ENCODE measurements at regions not wholly inside any gene's neighbourhood (a gene's known extent, or its start where the extent isn't known, plus 50 kb on each side); places are given as distances from the start of the nearest gene placed in this dataset.
"Not testable (repeated sequence)": the region's sequence is repeated elsewhere in the genome, so short reads cannot be mapped to it uniquely, and the experiment has no call there.

GRCh38 chr5:174935854-174936474 lies 211.6 kb downstream of the MSX2 start:
- Histone ChIP-seq H3K27ac (no peak overlapping the region), H3K4me3 (no peak overlapping the region), H3K27me3 (no peaks in the 10 kb centered on the region), H3K4me1 (no peaks in the 10 kb centered on the region), H3K36me3 (no peaks in the 10 kb centered on the region), H3K9me3 (no peaks in the 10 kb centered on the region)
- intact Hi-C loops (cut with DNase I) = no loop called here
- peak; percentile 49 to 64 (median 53) for DNase-seq
- ATAC-seq = peak; percentile 77 to 81 (median 78)
- WGBS (ENCODE audit: insufficient coverage, low coverage, low lambda C conversion rate, missing lambda C conversion rate) = 20% methylated on average over 7 of the region's 9 CpGs
- no peak for TF ChIP-seq POLR2A (IDR thresholded peaks at IDR 0.05)
- TF ChIP-seq, protein P1, sequence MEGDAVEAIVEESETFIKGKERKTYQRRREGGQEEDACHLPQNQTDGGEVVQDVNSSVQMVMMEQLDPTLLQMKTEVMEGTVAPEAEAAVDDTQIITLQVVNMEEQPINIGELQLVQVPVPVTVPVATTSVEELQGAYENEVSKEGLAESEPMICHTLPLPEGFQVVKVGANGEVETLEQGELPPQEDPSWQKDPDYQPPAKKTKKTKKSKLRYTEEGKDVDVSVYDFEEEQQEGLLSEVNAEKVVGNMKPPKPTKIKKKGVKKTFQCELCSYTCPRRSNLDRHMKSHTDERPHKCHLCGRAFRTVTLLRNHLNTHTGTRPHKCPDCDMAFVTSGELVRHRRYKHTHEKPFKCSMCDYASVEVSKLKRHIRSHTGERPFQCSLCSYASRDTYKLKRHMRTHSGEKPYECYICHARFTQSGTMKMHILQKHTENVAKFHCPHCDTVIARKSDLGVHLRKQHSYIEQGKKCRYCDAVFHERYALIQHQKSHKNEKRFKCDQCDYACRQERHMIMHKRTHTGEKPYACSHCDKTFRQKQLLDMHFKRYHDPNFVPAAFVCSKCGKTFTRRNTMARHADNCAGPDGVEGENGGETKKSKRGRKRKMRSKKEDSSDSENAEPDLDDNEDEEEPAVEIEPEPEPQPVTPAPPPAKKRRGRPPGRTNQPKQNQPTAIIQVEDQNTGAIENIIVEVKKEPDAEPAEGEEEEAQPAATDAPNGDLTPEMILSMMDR (IDR thresholded peaks at IDR 0.05) = peak; percentile 62 to 91 (median 87)

- H3K27ac ChIP-seq; ATAC-seq; DNase-seq; H3K4me1 ChIP-seq; H3K9me3 ChIP-seq; intact Hi-C loops (cut with DNase I); H3K27me3 ChIP-seq; H3K4me3 ChIP-seq; H3K36me3 ChIP-seq: not testable (repeated sequence)
- WGBS (ENCODE audit: insufficient coverage, low coverage, low lambda C conversion rate, missing lambda C conversion rate) = 81% methylated on average over 4 of the region's 4 CpGs
Measured at GRCh38 chr5:174931033-174931432, 206.7 kb downstream of the MSX2 start.

DNA sequence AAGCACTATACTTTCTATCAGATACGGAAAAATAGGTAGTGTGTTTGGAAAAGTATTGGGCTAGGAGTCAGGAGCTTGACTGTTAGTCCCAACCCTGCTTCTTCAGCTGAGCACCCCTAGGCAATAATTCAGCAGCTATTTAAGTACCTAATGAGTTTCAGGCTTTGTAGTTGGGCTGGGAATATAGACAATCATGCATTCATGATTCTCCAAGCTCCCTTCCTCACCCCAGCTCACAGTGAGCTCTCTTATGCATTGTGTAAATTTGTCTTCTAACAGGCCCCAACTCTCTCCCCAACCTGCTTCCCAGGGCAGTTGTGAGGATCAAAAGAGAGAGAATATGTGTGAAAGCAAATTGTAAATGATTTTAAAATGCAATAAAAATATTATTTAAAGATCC lies 201.2 kb downstream of the MSX2 start:
- no peak for ATAC-seq

DNA sequence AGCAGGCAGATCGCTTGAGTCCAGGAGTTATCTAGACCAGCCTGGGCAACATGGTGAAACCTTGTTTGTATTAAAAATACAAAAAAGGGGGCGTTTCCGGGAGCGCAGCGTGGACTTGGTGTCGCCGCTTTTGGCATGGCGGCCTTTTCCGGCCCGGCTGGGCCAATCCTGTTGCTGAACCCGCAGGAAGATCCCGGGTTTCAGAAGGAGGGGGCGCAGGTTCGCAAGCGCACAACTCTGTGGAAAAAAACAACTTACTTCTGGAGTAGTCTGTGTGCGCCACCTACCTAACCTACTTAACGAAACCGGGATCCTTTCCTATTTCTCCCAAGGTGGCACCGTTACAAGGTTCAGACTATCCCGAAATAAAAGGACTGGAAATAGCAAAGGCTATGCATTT lies 198.6 kb downstream of the MSX2 start:
- DNase-seq = no peak
- no peak overlapping the region for H3K4me3 ChIP-seq
- no peak overlapping the region for H3K27ac ChIP-seq
- H3K27me3 ChIP-seq = no peaks in the 10 kb centered on the region
- TF ChIP-seq, protein P1 (IDR thresholded peaks at IDR 0.05) = no peak
- no peak for TF ChIP-seq POLR2A (IDR thresholded peaks at IDR 0.05)
- no peaks in the 10 kb centered on the region for H3K4me1 ChIP-seq
- WGBS (ENCODE audit: insufficient coverage, low coverage, low lambda C conversion rate, missing lambda C conversion rate) = 86% methylated on average over 7 of the region's 20 CpGs
- no peak for ATAC-seq
- intact Hi-C loops (cut with DNase I) = no loop called here
- no peaks in the 10 kb centered on the region for H3K9me3 ChIP-seq
- H3K36me3 ChIP-seq = no peaks in the 10 kb centered on the region

More for the DNA sequence above, 201.2 kb downstream of the MSX2 start:
- WGBS (ENCODE audit: insufficient coverage, low coverage, low lambda C conversion rate, missing lambda C conversion rate) = 88% methylated on average over 1 of the region's 1 CpG
- TF ChIP-seq POLR2A (IDR thresholded peaks at IDR 0.05) = no peak
- TF ChIP-seq, protein P1 (IDR thresholded peaks at IDR 0.05) = no peak
- no peaks in the 10 kb centered on the region for H3K9me3 ChIP-seq
- H3K4me3 ChIP-seq = no peak overlapping the region
- intact Hi-C loops (cut with DNase I) = no loop called here
- no peak overlapping the region for H3K27ac ChIP-seq
- no peaks in the 10 kb centered on the region for H3K27me3 ChIP-seq
- no peaks in the 10 kb centered on the region for H3K36me3 ChIP-seq
- no peaks in the 10 kb centered on the region for H3K4me1 ChIP-seq
- DNase-seq = no peak

DNA sequence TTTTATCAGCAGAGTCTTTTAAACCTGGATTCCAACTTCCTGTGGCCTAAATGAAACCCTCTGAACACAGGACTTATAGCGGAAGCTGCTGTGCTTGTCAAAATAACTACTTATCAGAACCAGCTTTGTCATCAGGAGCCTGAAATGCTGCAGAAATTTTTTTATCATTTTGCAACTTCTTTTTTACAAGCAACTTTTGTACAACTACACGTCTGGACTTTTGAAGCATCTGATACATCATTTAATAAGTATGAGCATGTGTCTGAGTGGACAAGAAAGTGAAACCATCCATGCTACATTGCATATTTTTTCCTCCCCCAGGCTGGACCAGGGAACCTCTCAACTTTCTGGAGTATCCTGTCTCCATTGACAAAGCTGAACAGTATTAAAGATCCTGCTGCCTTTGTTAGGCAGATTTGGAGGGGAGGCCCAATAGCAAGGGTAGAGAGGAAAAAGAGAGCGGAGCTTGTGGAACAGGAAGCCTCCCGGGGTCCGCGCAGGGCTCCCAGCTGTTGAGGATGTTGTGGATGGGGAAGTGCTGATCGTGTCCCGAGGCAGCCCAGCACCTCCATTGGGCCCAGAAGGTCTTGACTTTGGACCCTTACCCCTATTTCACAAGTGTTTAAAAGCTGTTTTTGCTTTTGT lies 196.6 kb downstream of the MSX2 start:
- Histone ChIP-seq H3K27ac (no peak overlapping the region), H3K4me3 (no peak overlapping the region), H3K9me3 (no peaks in the 10 kb centered on the region), H3K27me3 (no peaks in the 10 kb centered on the region), H3K4me1 (no peaks in the 10 kb centered on the region), H3K36me3 (no peaks in the 10 kb centered on the region)
- ATAC-seq (no peak), DNase-seq (no peak)
- no peak for TF ChIP-seq POLR2A (IDR thresholded peaks at IDR 0.05)
- TF ChIP-seq, protein P1 (IDR thresholded peaks at IDR 0.05) = no peak
- WGBS (ENCODE audit: insufficient coverage, low coverage, low lambda C conversion rate, missing lambda C conversion rate) = 31% methylated on average over 8 of the region's 8 CpGs
- intact Hi-C loops (cut with DNase I) = no loop called here

All from right lobe of liver (tissue), 6 donors.